Body of pancreas (tissue), 4 donors: ENCODE measurements at regions not wholly inside any gene's neighbourhood (a gene's known extent, or its start where the extent isn't known, plus 50 kb on each side); places are given as distances from the start of the nearest gene placed in this dataset.

Experiments
- ATAC-seq: fragments of 150-250 bp; one replicate; pipeline ENCODE4 v1.9.1; 2016
- DNase-seq, 4 donors: peaks; one replicate each; pipeline ENCODE4 v3.0.0-alpha.2; 2019
- H3K27ac ChIP-seq, 4 donors: fragments of 200-600 bp; sonication (generic); 1 replicate in 3 of 4; 2 replicates in 1 of 4; pipeline versions ENCODE4 v1.5.1 to v1.6.1; 2016 to 2019; ENCODE audit warnings: mild to moderate bottlenecking in 1 of 4, mixed read lengths in 1 of 4, moderate library complexity in 1 of 4
- H3K27me3 ChIP-seq, 2 donors: fragments of 200-600 bp; sonication (generic); one replicate each; pipeline ENCODE4 v1.6.0; 2016; ENCODE audit warnings: mild to moderate bottlenecking in 1 of 2
- H3K36me3 ChIP-seq, 2 donors: fragments of 200-600 bp; sonication (generic); replicated peaks in 1 of 2; 2 replicates each; pipeline ENCODE4 v1.5.1; 2016; ENCODE audit warnings: low read depth in 2 of 2; ENCODE audit not compliant: insufficient read depth in 1 of 2
- H3K4me1 ChIP-seq: fragments of 200-600 bp; sonication (generic); one replicate; pipeline ENCODE4 v1.6.0; 2016
- H3K4me3 ChIP-seq, 2 donors: fragments of 200-600 bp; sonication (generic); 1 replicate in 1 of 2; 2 replicates in 1 of 2; pipeline ENCODE4 v1.5.1; 2016 to 2019
- H3K9me3 ChIP-seq, 3 donors: fragments of 200-600 bp; sonication (generic); 1 replicate in 2 of 3; 2 replicates in 1 of 3; pipeline ENCODE4 v1.5.1; 2016
- CTCF ChIP-seq, 7 experiments: fragments of 450-650 bp in 4 of 7; fragments of 200-600 bp in 3 of 7; sonication (generic) in 3 of 7; IDR thresholded peaks; one replicate each; pipeline ENCODE4 v1.5.1; 2016 to 2019; ENCODE audit warnings: antibody characterized with exemption in 7 of 7
- POLR2A ChIP-seq, 3 donors: fragments of 450-650 bp; IDR thresholded peaks; one replicate each; pipeline ENCODE4 v1.6.1; 2016; ENCODE audit warnings: antibody characterized with exemption in 3 of 3, mild to moderate bottlenecking in 2 of 3
- WGBS, 2 donors: methylation state at CpG; one replicate each; pipeline ENCODE4 v1.1.5; 2017; 5-methylcytosine and 5-hydroxymethylcytosine counted together
- intact Hi-C: fragments of 100-400 bp; cut with DNase I; formaldehyde crosslinking; loops from one replicate; pipeline ENCODE4 v1.15.1; 2023

GRCh38 chr18:78085241-78086185 lies 835.9 kb downstream of the GALR1 start:
- ATAC-seq (no peak), DNase-seq (no peak)
- H3K4me3 ChIP-seq, result no peak overlapping the region
- H3K36me3 ChIP-seq, result no peaks in the 10 kb centered on the region
- no peak overlapping the region for H3K27ac ChIP-seq
- intact Hi-C loops, result no loop called here
- no peaks in the 10 kb centered on the region for H3K27me3 ChIP-seq
- H3K4me1 ChIP-seq, result no peaks in the 10 kb centered on the region
- 84 to 86% methylated on average over 32 to 43 of the region's 43 CpGs for WGBS, 2 donors
- TF ChIP-seq POLR2A (IDR thresholded peaks at IDR 0.05), result no peak
- TF ChIP-seq CTCF (IDR thresholded peaks at IDR 0.05), result no peak
- no peaks in the 10 kb centered on the region for H3K9me3 ChIP-seq

GRCh38 chr18:78086931-78087330 lies 837.3 kb downstream of the GALR1 start:
- intact Hi-C loops, result no loop called here
- no peaks in the 10 kb centered on the region for H3K9me3 ChIP-seq
- H3K4me1 ChIP-seq, result no peaks in the 10 kb centered on the region
- H3K27ac ChIP-seq, result no peak overlapping the region
- no peaks in the 10 kb centered on the region for H3K27me3 ChIP-seq
- no peak overlapping the region for H3K4me3 ChIP-seq
- no peaks in the 10 kb centered on the region for H3K36me3 ChIP-seq
- TF ChIP-seq POLR2A (IDR thresholded peaks at IDR 0.05) (no peak), CTCF (IDR thresholded peaks at IDR 0.05) (no peak)
- no peak for ATAC-seq
- DNase-seq, result no peak
- WGBS, 2 donors, result 77 to 89% methylated on average over 10 of the region's 10 CpGs

- no peaks in the 10 kb centered on the region for H3K4me1 ChIP-seq
- WGBS, 2 donors, result 56 to 94% methylated on average over 2 of the region's 2 CpGs
- ATAC-seq, result no peak
Observed at GRCh38 chr18:78087338-78087737, 837.7 kb downstream of the GALR1 start.

GRCh38 chr18:78090584-78090983 lies 840.9 kb downstream of the GALR1 start:
- DNase-seq (no peak), ATAC-seq (no peak)
- H3K4me3 ChIP-seq, result no peak overlapping the region
- no peaks in the 10 kb centered on the region for H3K9me3 ChIP-seq
- H3K4me1 ChIP-seq, result no peaks in the 10 kb centered on the region
- TF ChIP-seq CTCF (IDR thresholded peaks at IDR 0.05) (no peak), POLR2A (IDR thresholded peaks at IDR 0.05) (no peak)
- intact Hi-C loops, result no loop called here
- no peak overlapping the region for H3K27ac ChIP-seq
- no peaks in the 10 kb centered on the region for H3K27me3 ChIP-seq
- H3K36me3 ChIP-seq, result no peaks in the 10 kb centered on the region
- WGBS, 2 donors, result 75 to 77% methylated on average over 11 of the region's 11 CpGs

More at GRCh38 chr18:78087338-78087737, 837.7 kb downstream of the GALR1 start:
- no peak overlapping the region for H3K27ac ChIP-seq
- H3K4me3 ChIP-seq, result no peak overlapping the region
- DNase-seq, result no peak
- H3K9me3 ChIP-seq, result no peaks in the 10 kb centered on the region
- H3K36me3 ChIP-seq, result no peaks in the 10 kb centered on the region
- intact Hi-C loops, result no loop called here
- no peak for TF ChIP-seq CTCF (IDR thresholded peaks at IDR 0.05)
- no peaks in the 10 kb centered on the region for H3K27me3 ChIP-seq

DNA sequence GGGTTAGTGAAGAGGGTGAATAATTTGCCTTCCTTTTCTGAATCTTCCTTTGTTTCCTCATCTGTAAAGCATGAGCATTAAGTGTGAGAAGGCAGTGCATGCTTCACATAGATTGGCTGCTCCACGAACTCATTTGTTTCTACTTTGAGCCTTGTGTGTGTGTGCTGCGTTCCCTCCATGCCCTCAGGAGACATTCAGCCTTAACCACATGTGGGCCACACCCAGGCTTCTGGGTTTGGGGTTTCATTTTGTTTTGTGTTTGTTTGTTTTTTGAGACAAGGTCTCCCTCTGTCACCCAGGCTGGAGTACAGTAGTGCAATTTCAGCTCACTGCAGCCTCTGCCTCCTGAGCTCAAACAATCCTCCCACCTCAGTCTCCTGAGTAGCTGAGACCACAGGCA lies 843.3 kb downstream of the GALR1 start:
- Histone ChIP-seq H3K36me3 (no peaks in the 10 kb centered on the region), H3K27ac (no peak overlapping the region), H3K4me1 (no peaks in the 10 kb centered on the region), H3K27me3 (no peaks in the 10 kb centered on the region), H3K9me3 (no peaks in the 10 kb centered on the region), H3K4me3 (no peak overlapping the region)
- 47 to 50% methylated on average over 2 of the region's 2 CpGs for WGBS, 2 donors
- intact Hi-C loops, result no loop called here
- no peak for TF ChIP-seq CTCF (IDR thresholded peaks at IDR 0.05)
- TF ChIP-seq POLR2A (IDR thresholded peaks at IDR 0.05), result no peak
- DNase-seq (no peak), ATAC-seq (no peak)
